Activated CD4-positive, alpha-beta T cell treated with anti-CD3 and anti-CD28 coated beads, Interleukin-2, Interleukin-6, amounts not matched to agents 100 ng/mL and 50 ng/mL, durations not matched to agents 16 hours and 8 hours (primary cell): ENCODE measurements at regions not wholly inside any gene's neighbourhood (a gene's known extent, or its start where the extent isn't known, plus 50 kb on each side); places are given as distances from the start of the nearest gene placed in this dataset.

Source experiments
- DNase-seq: peaks from one replicate; pipeline ENCODE4 v3.0.0-alpha.2; 2020

- DNase-seq, result no peak
These were observed 65.1 kb upstream of the CDH4 start for GRCh38 chr20:61186771-61187472.

GRCh38 chr20:61189534-61189933 is 62.5 kb upstream of the CDH4 start:
- no peak for DNase-seq

GRCh38 chr20:61191096-61191495 is 61.0 kb upstream of the CDH4 start:
- DNase-seq, result no peak

GRCh38 chr20:61192337-61192950 is 59.6 kb upstream of the CDH4 start:
- DNase-seq, result no peak

- DNase-seq, result no peak
These were observed 58.9 kb upstream of the CDH4 start for GRCh38 chr20:61193164-61193563.
